ENCODE measurements at regions not wholly inside any gene's neighbourhood (a gene's known extent, or its start where the extent isn't known, plus 50 kb on each side); places are given as distances from the start of the nearest gene placed in this dataset.

DNA sequence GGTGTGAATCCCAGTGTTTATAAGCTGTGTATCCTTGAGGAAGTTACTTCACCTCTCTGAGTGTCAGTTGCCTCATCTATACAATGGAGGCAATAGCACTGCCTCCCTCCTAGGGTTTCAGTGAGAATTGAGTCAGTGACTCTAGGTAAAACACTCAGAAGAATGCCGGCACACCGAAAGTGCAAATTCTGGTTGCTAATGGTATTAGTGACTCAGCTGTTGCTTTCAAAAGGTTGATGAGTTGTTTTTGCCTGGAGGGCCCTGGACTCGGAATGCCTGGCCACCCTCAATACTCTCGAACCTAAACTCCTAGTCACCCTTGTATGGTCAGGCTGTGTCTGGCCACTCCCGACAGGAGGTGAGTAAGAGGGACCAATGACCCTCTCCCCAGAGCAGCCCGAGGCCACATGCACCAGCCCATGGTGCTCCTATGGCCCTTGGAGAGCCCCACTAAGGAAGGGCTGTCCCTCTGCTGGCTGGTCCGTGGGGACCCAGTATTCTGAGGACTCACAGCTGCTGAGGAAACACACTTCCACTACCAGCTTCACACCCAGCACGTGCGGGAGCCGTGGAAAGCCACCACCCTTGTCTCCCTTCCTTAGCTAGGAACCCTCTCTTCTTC is 60.2 kb downstream of the CALML3 start:
- H3K4me1 ChIP-seq, result peaks cover 6% of the 10 kb centered on the region
- no peaks in the 10 kb centered on the region for H3K27me3 ChIP-seq (ENCODE audit: control insufficient read depth, insufficient read depth, low read length)
- no peaks in the 10 kb centered on the region for H3K79me2 ChIP-seq
- H3K9me3 ChIP-seq (ENCODE audit: control insufficient read depth, low read length), result no peaks in the 10 kb centered on the region
- no peak overlapping the region for H3K27ac ChIP-seq
- no peak overlapping the region for H2AFZ ChIP-seq
- TF ChIP-seq, protein P1, sequence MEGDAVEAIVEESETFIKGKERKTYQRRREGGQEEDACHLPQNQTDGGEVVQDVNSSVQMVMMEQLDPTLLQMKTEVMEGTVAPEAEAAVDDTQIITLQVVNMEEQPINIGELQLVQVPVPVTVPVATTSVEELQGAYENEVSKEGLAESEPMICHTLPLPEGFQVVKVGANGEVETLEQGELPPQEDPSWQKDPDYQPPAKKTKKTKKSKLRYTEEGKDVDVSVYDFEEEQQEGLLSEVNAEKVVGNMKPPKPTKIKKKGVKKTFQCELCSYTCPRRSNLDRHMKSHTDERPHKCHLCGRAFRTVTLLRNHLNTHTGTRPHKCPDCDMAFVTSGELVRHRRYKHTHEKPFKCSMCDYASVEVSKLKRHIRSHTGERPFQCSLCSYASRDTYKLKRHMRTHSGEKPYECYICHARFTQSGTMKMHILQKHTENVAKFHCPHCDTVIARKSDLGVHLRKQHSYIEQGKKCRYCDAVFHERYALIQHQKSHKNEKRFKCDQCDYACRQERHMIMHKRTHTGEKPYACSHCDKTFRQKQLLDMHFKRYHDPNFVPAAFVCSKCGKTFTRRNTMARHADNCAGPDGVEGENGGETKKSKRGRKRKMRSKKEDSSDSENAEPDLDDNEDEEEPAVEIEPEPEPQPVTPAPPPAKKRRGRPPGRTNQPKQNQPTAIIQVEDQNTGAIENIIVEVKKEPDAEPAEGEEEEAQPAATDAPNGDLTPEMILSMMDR (IDR thresholded peaks at IDR 0.05), result no peak
- H3K9ac ChIP-seq, result no peak overlapping the region
- H3K36me3 ChIP-seq (ENCODE audit: control insufficient read depth, insufficient read depth, low read length), result no peaks in the 10 kb centered on the region
- H3K4me3 ChIP-seq (ENCODE audit: low read depth, low read length), result no peak overlapping the region
- H3K4me2 ChIP-seq (ENCODE audit: low read length), result no peak overlapping the region

DNA sequence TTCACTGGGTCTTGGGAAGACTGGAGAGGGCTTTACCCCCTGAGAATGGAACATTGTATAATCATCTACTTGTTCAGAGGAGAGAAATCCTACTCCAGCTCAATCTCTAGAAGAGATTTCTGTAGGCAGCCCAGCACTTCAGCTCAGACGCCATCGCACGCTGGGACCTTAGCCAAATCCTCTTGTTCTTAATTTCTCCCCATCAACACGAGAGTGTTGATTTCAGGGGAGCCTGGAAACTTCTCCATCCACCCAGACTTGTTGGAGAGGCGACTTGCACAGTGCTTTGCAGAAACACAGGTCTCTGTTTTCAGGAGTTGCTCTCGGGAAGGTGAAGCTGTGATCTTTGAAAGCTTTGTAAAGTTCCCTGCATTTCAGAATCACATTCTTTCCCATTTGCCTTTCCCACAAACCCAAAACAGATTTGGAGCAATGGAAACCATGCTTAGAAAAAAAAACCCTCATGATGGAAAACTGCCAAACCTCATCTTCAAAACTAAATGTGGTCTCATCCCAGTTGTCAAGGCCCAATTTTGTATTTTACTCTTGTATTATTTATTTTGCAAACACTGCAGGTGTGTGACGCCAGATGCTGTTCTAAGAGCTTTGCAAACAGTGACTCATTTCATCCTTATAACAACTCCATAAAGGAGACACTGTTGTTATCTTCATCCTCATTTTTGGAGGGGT is 60.9 kb downstream of the CALML3 start:
- TF ChIP-seq, protein P1 (IDR thresholded peaks at IDR 0.05), result no peak
- H3K27ac ChIP-seq, result no peak overlapping the region
- H3K4me3 ChIP-seq (ENCODE audit: low read depth, low read length), result no peak overlapping the region
- no peak overlapping the region for H2AFZ ChIP-seq
- H3K27me3 ChIP-seq (ENCODE audit: control insufficient read depth, insufficient read depth, low read length), result no peaks in the 10 kb centered on the region
- H3K4me2 ChIP-seq (ENCODE audit: low read length), result no peak overlapping the region
- no peaks in the 10 kb centered on the region for H3K9me3 ChIP-seq (ENCODE audit: control insufficient read depth, low read length)
- no peak overlapping the region for H3K9ac ChIP-seq
- no peaks in the 10 kb centered on the region for H3K36me3 ChIP-seq (ENCODE audit: control insufficient read depth, insufficient read depth, low read length)
- peaks cover 6% of the 10 kb centered on the region for H3K4me1 ChIP-seq
- no peaks in the 10 kb centered on the region for H3K79me2 ChIP-seq

DNA sequence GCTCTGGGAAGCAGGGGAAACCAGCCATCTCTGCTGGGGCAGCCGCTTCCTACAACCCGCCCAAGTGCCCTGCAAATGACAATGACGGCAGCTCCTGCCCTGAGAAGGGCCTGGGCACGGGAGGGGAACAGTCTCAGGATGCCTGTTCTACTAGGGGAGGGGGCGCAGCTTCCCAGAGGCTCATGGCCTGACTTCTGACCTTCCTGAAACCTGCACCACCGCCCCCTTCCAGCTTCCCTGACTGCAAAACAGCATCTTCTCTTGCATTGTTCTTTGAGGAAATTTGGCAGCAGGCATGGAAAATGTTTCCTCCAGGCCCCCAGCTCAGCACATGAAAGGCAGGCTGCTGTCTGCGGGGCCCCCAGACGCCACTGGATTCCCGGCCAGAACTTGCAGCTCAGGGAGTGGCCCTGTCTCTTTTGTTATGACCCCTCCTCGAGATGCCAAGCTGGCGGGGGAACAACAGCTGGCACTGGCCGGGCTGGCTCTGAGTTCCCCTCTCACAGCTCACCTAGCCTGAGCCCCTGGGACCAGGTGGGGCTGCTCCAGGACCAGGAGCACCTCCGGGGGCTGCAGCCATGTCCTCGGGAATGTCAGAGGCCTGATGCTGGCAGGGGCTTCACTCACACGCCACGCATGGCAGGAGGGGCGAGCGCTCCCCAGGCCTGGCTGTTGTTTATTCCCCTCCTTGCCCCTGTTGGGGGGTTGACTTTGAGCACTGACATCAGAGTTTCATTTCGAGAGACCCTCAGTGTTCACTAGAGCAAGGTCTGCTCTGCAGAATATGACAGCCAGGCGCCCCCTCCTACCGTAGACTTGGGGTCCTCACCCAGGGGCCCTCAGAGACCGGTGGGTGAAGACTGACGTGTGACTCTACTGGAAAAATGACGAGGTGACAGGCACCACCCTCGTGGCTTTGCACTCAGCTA is 62.7 kb downstream of the CALML3 start:
- Histone ChIP-seq H3K4me3 (ENCODE audit: low read depth, low read length) (no peak overlapping the region), H3K9ac (no peak overlapping the region), H3K79me2 (no peaks in the 10 kb centered on the region), H2AFZ (no peak overlapping the region), H3K36me3 (ENCODE audit: control insufficient read depth, insufficient read depth, low read length) (no peaks in the 10 kb centered on the region), H3K27ac (no peak overlapping the region), H3K4me1 (peaks cover 6% of the 10 kb centered on the region), H3K4me2 (ENCODE audit: low read length) (no peak overlapping the region), H3K9me3 (ENCODE audit: control insufficient read depth, low read length) (no peaks in the 10 kb centered on the region), H3K27me3 (ENCODE audit: control insufficient read depth, insufficient read depth, low read length) (no peaks in the 10 kb centered on the region)
- TF ChIP-seq, protein P1 (IDR thresholded peaks at IDR 0.05), result no peak

DNA sequence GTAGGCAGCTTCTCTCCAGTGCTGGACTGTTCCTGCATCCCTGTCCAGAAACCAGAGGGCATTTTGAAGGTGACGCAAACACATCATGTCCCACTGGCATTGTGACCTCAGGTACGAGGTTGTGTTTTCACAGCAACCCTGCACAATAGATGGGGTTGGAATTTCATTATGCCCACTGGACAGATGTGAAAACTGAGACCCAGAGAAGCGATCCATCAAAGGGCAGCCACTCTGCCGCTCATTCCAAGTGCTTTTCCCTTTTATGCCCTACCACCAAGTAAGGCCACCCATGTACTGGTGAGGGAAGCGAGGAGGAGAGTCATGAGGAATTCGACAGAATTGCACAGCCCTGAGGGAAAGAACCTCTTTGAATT is 63.3 kb downstream of the CALML3 start:
- no peak overlapping the region for H3K9ac ChIP-seq
- H3K36me3 ChIP-seq (ENCODE audit: control insufficient read depth, insufficient read depth, low read length), result no peaks in the 10 kb centered on the region
- H3K4me2 ChIP-seq (ENCODE audit: low read length), result no peak overlapping the region
- no peaks in the 10 kb centered on the region for H3K79me2 ChIP-seq
- H2AFZ ChIP-seq, result no peak overlapping the region
- no peak overlapping the region for H3K4me3 ChIP-seq (ENCODE audit: low read depth, low read length)
- TF ChIP-seq, protein P1 (IDR thresholded peaks at IDR 0.05), result no peak
- H3K4me1 ChIP-seq, result peaks cover 6% of the 10 kb centered on the region
- no peaks in the 10 kb centered on the region for H3K9me3 ChIP-seq (ENCODE audit: control insufficient read depth, low read length)
- no peak overlapping the region for H3K27ac ChIP-seq
- H3K27me3 ChIP-seq (ENCODE audit: control insufficient read depth, insufficient read depth, low read length), result no peaks in the 10 kb centered on the region
